ENCODE measurements at regions not wholly inside any gene's neighbourhood (a gene's known extent, or its start where the extent isn't known, plus 50 kb on each side); places are given as distances from the start of the nearest gene placed in this dataset.
"Not testable (repeated sequence)": the region's sequence is repeated elsewhere in the genome, so short reads cannot be mapped to it uniquely, and the experiment has no call there.

- no peak for DNase-seq (ENCODE audit: low spot score)
These were observed 100.4 kb downstream of the PSMG1 start for GRCh38 chr21:39082656-39083376.

- DNase-seq (ENCODE audit: low spot score): no peak
These were observed 102.9 kb downstream of the PSMG1 start for GRCh38 chr21:39080366-39080765.

GRCh38 chr21:39079617-39080016, 103.6 kb downstream of the PSMG1 start:
- peak; percentile 64 for DNase-seq (ENCODE audit: low spot score)

- DNase-seq (ENCODE audit: low spot score): no peak
These were observed 104.8 kb downstream of the PSMG1 start for GRCh38 chr21:39078322-39079065.

- no peak for DNase-seq (ENCODE audit: low spot score)
These were observed 105.4 kb downstream of the PSMG1 start for GRCh38 chr21:39077876-39078275.

GRCh38 chr21:39074508-39074907, 108.7 kb downstream of the PSMG1 start:
- DNase-seq (ENCODE audit: low spot score): no peak

- peak; percentile 44 for DNase-seq (ENCODE audit: low spot score)
These were observed 109.5 kb downstream of the PSMG1 start for GRCh38 chr21:39073717-39074116.

GRCh38 chr21:39073063-39073462, 110.2 kb downstream of the PSMG1 start:
- DNase-seq (ENCODE audit: low spot score): no peak

- DNase-seq (ENCODE audit: low spot score): no peak
These were observed 110.8 kb downstream of the PSMG1 start for GRCh38 chr21:39072468-39072867.

GRCh38 chr21:39071623-39072214, 111.5 kb downstream of the PSMG1 start:
- no peak for DNase-seq (ENCODE audit: low spot score)

- DNase-seq (ENCODE audit: low spot score): not testable (repeated sequence)
These were observed 113.4 kb downstream of the PSMG1 start for GRCh38 chr21:39069856-39070255.

GRCh38 chr21:39066829-39067780, 116.1 kb downstream of the PSMG1 start:
- DNase-seq (ENCODE audit: low spot score): no peak

GRCh38 chr21:39065917-39066316, 117.3 kb downstream of the PSMG1 start:
- no peak for DNase-seq (ENCODE audit: low spot score)

- no peak for DNase-seq (ENCODE audit: low spot score)
These were observed 118.8 kb downstream of the PSMG1 start for GRCh38 chr21:39064325-39065012.

GRCh38 chr21:39063517-39063916, 119.7 kb downstream of the PSMG1 start:
- DNase-seq (ENCODE audit: low spot score): no peak

- no peak for DNase-seq (ENCODE audit: low spot score)
These were observed 121.1 kb downstream of the PSMG1 start for GRCh38 chr21:39062196-39062595.

- no peak for DNase-seq (ENCODE audit: low spot score)
These were observed 121.5 kb downstream of the PSMG1 start for GRCh38 chr21:39061766-39062165.

- DNase-seq (ENCODE audit: low spot score): no peak
These were observed 122.7 kb downstream of the PSMG1 start for GRCh38 chr21:39060485-39061083.

- no peak for DNase-seq (ENCODE audit: low spot score)
These were observed 126.1 kb downstream of the PSMG1 start for GRCh38 chr21:39057121-39057520.

- no peak for DNase-seq (ENCODE audit: low spot score)
These were observed 126.6 kb downstream of the PSMG1 start for GRCh38 chr21:39056636-39057035.
